GM12801 (cell line): ENCODE measurements at regions not wholly inside any gene's neighbourhood (a gene's known extent, or its start where the extent isn't known, plus 50 kb on each side); places are given as distances from the start of the nearest gene placed in this dataset.

Experiments used
- TF ChIP-seq, protein P1 (sequence below): IDR thresholded peaks from one replicate; pipeline ENCODE4 v1.5.1; 2011; ENCODE audit warnings: control low read depth; ENCODE audit not compliant: insufficient read length; ENCODE audit errors: extremely low read depth

DNA sequence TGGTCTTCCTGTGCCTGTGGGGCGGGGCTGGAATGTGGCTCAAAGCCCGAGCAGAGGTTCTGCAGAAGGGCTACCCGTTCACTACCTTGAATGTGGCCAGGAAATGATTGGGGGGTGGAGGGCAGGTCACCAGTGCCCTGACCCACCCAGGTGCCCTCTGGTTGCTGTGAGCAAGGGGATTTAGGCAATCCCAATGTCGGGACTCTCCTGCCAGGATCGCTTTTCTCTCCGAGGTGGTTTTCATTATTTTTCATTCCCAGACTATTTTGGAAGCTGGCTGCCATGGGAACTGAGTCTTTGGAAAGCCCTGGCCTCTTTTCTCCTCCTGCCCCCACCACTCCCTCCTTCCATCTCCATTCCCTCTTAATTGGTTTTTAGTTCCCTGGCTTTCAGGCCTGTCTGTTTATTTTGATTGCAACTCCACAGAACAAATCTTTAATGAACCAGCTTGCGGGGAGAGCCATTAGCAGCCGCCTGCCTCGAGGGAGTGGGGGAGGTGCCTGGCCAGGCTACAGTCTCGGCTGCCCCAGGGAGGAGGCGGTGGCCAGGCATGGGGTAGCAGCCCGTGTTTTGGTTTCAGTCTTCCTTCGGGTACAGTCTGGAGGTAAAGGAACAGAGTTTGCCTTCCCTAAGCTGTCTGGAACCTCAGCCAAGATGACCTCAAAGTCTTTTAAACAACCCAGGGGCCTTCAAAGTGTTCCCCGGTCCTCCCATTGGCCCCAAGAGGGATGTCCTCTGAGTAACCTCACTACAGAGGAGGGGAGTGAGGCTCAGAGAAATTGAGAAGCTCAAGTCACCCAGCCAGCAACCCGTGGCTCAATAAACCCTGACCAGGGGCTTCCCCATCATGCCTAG lies 114.4 kb upstream of the HAAO start:
- TF ChIP-seq, protein P1, sequence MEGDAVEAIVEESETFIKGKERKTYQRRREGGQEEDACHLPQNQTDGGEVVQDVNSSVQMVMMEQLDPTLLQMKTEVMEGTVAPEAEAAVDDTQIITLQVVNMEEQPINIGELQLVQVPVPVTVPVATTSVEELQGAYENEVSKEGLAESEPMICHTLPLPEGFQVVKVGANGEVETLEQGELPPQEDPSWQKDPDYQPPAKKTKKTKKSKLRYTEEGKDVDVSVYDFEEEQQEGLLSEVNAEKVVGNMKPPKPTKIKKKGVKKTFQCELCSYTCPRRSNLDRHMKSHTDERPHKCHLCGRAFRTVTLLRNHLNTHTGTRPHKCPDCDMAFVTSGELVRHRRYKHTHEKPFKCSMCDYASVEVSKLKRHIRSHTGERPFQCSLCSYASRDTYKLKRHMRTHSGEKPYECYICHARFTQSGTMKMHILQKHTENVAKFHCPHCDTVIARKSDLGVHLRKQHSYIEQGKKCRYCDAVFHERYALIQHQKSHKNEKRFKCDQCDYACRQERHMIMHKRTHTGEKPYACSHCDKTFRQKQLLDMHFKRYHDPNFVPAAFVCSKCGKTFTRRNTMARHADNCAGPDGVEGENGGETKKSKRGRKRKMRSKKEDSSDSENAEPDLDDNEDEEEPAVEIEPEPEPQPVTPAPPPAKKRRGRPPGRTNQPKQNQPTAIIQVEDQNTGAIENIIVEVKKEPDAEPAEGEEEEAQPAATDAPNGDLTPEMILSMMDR = no peak

DNA sequence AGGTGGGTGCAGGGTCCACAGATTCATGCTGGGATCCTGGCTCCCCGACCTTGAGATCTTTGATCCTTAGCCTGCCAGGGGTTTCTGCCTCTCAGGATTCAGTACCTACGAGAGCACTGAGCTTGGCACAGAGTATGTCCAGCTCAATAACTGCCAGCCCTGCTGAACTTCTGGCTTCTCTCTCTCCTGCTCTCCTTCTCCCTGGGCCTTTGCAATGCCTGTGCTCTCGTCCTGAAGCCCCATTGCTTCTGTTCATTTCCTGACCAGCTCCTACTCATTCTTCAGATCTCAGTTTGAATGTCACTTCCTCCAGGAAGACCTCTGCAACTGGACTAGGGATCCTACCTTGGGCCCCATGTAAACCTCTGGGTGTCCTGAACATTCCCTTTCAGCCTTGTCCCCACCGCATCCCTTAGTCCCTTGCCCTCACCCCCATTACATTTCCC lies 113.8 kb upstream of the HAAO start:
- TF ChIP-seq, protein P1 = no peak

DNA sequence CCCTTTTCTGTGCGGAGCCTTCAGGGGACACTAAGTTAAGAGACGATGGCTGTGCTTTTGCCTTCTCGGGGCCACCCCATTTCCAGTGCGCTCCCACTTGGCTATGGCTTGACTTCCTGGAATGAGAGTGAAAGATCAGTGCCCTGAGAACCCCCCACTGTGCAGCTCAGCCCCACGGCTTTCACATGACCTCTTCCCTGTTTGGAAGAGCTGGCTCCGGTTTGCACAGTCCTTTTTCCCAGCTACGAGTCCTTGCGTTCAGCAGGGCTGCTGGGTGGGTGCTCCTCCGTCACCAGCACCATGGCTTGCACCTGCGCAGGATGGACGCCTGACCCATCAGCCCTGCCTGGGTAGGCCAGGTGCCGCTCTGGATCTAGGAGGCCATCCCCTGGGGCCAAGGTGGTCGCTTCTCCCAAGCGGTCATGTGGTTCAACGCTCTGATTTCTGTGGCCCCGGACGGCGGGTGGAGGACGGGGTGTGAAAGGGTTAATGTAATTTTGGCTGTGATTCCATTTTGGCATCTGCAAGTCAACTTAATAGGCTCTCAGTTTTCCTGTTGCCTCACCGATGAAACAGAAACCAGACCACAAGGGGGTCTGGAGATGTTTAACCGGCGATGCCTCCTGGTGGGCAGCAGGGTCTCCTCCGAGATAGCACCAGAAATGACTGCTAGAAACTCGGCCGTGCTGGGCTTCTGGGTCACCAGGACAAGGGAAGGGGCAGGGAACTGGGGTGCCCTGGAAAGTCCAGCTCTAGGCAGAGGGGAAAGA lies 113.1 kb upstream of the HAAO start:
- TF ChIP-seq, protein P1 = no peak

DNA sequence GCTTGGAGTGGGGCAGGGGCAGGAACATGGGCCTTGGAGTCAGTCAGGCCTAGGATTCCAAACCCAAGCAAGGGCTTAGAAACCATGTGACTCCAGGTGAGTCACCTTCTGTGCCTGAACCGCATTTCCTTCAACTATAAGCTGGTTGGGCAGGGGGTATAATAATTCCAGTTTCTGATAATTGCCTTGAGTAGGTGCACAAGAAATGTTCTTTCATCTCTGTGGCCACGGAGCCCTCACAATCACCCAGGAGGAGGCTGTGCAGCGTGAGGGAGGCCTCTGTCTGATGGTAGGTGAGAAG lies 112.1 kb upstream of the HAAO start:
- TF ChIP-seq, protein P1 = no peak

DNA sequence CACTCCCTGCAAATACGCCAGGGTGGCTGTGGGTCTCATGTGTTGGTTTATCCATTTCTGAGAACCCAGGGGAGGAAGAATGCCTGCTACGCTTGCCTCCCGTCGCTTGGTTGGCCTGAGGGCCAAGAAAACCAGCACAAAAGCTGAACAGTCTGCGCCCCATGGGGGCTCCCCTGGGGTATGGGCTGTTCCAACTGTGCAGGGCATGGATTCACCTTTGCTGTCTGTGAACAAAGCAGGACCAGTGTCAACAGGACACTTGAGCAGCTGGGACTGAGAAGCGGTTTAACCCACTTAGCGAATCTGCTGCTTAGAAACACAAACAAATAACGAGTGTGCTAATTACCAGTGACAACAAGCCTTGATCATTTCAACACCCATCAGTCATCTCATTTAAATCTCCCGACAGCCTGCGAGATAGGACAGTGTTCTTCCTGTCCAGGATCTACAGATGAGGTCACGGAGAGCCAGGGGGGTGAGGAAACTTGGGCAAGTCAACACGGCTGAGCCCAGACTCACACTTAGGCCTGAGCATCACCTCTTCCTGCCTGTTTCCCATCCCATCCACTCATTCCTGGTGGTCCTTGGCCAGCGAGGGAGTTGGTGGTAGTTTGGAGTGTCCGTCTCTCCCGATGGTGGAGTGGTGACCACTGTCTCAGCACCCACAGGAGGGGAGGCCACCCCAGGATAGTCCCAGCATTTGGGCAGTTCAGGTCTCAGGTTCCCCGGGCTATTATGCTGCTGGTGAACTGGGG lies 111.6 kb upstream of the HAAO start:
- TF ChIP-seq, protein P1 = no peak

DNA sequence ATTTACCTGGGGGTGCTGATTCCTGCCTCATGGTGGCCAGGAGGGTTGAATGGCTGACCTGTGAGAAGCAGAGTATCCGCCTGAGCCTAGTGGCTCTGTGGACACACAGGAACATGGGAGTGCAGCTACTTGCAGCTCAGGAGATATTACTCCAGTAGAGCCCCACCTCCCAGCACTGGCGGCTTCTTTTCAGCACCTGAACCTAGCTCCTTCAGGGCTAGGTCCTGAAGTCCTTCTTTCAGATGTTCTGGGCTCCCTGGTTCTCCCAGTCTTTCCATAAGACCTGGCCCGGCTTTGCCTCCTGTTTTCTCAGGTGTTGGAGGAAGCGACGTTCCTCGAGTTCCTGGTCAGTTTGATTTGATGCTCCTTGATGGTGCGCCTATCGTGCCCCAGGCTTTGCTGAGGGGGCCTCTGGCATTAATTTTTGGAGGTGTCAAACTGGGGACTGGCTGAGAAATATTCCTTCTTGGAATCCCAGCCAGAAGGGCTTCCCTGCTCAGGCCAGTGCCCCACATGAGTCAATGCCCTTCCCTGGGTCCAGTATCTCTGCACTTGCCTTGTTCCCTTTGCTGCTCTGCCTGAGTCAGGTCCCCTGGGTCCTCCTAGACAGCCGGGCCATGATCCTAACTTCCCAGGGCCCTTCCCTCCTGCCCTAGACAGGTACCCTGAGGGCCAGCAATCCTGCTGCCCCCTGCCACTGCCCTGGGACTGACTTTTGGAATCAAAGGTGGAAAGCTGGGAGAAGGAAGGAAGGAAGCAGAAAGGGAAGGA lies 110.7 kb upstream of the HAAO start:
- TF ChIP-seq, protein P1 = no peak
